ENCODE measurements at regions not wholly inside any gene's neighbourhood (a gene's known extent, or its start where the extent isn't known, plus 50 kb on each side); places are given as distances from the start of the nearest gene placed in this dataset.
"Not testable (repeated sequence)": the region's sequence is repeated elsewhere in the genome, so short reads cannot be mapped to it uniquely, and the experiment has no call there.

DNA sequence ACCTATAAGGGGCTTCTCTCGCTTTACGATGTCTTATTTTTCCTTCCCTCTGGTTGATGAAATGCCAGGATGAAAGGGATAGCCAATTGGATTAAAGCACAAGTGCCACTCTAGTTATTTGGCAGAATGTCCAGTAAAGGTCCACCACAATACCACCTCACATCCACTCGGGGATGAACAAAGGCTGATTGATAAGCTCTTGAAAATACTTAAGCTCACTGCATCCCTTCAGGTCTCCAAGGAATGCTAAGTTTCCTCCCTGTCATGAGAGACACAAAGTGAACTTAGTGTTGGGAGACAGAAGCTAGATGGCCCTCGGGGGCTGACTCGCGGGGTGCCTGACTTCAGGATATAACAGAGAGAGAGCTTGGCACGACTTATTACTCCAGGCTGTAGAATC lies 185.9 kb upstream of the ZNF644 start:
- DNase-seq (ENCODE audit: low read depth, low spot score): not testable (repeated sequence)

DNA sequence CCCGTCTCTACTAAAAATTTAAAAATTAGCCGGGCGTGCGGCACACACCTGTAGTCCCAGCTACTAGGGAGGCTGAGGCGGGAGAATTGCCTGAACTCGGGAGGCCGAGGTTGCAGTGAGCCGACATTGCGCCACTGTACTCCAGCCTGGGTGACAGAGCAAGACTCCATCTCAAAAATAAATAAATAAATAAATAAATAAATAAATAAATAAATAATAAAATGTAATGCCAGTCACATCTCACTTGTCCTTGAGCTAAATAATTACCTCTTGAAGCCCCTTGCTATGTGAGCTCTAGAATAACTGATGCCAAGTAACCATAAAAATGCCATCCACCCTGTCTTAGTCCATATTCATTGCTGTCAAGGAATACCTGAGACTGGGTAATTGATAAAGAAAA lies 182.3 kb upstream of the ZNF644 start:
- DNase-seq (ENCODE audit: low read depth, low spot score): not testable (repeated sequence)

- no peak for DNase-seq (ENCODE audit: low read depth, low spot score)
Observed at GRCh38 chr1:91201694-91202093, 179.9 kb upstream of the ZNF644 start.

DNA sequence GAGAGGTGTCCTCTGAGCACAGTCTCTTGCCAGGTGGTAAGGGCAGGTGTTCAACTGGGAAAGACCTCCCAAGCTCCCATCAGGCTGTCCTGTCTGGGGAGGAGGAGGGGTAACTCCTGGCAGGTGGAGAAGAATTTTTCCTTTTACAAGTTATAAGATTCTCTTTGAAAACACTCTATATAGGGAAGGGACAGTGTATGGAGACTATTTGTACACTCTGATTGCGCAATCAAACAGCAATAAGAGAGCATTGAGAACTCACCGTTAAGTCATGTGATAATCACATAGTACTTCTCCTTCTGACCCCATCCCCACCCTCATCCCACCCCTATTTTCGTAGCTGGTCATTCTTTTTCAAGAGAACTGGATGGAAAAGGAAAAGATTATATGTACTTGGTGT lies 179.3 kb upstream of the ZNF644 start:
- no peak for DNase-seq (ENCODE audit: low read depth, low spot score)

DNA sequence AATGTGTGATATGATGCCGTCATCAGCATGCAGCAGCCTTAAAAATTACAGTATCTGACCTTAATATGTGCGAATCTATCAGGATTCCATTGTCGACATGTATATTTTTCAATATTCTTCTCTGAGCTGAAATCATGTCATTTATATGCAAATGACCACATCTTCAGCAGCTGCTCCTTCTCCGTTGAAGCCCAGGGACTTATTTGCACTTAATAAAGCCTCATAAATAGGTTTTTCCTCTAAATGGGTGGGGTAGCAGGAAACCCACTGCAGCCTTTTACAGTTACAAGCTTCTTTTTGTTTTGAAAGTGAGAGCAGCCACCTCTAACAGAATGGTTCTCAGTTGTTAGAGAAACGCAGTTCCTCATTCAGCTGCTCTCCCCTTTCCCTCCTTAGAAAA lies 178.8 kb upstream of the ZNF644 start:
- DNase-seq (ENCODE audit: low read depth, low spot score): no peak

GRCh38 chr1:91199988-91200387 lies 178.2 kb upstream of the ZNF644 start:
- DNase-seq (ENCODE audit: low read depth, low spot score): no peak

- DNase-seq (ENCODE audit: low read depth, low spot score): no peak
Observed at GRCh38 chr1:91190996-91191395, 169.2 kb upstream of the ZNF644 start.

DNA sequence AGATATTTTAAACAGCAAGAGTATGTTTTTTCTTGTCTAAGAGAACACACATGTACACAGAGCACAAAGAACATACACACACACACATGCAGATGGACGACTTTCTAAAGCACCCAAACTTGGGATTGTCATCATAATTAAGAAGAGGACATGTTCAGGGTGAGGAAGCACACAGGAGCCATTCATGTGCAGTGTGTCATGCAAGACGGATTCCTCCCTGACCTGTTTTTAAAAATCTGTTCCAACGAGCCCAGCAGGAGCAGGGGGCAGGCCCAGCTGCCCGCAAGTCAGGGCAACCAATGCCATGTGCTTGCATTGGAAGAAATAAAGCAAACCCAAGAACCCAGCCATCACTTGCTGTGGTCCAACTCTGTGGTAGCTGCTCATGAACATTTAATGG lies 167.3 kb upstream of the ZNF644 start:
- DNase-seq (ENCODE audit: low read depth, low spot score): no peak

- DNase-seq (ENCODE audit: low read depth, low spot score): not testable (repeated sequence)
Observed at GRCh38 chr1:91182807-91183206, 161.0 kb upstream of the ZNF644 start.

- DNase-seq (ENCODE audit: low read depth, low spot score): no peak
Observed at GRCh38 chr1:91176250-91176649, 154.4 kb upstream of the ZNF644 start.

DNA sequence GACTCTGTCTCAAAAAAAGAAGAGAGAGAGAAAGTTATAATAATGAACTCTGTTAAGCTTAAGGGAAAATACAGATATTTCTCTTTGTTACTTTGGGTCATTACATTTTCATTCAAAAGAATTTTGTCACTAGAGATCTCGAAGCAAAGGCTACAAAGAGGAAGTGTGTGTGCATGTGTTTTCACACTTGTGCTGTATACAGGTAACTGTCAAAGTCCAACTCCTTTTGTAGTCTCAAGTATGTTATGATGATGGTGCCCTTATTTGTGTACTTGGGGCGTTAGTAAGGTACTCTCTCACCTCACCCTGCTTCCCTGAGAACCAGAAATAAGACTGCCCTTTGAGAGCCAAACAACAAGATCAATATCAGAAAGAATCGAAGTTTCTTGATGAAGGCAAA lies 152.9 kb upstream of the ZNF644 start:
- no peak for DNase-seq (ENCODE audit: low read depth, low spot score)

DNA sequence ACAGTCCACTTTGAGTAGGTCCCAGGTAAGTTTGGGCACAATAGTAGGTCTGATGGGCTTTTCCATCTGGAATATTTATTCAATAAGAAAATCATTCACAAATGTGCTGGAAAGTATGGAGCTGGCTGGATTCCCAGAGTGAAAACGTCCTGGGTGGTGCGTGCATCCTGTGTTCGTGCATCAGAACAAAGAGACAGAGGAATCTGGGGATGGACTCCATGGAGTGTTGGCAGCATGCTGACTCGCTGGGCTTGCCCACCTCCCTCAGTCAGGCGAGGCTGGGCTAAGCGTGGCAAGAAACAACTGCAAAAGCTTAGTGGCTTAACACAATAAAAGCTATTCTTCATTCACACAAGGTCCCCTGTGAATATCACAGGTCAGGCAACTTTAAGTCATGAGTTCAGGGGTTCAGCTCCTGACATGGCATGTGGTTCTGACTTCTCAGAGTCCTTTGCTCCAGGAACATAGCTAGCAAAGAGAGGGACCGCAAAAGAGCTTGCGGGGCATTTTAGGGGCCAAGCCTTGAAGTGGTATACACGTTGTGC lies 151.6 kb upstream of the ZNF644 start:
- no peak for DNase-seq (ENCODE audit: low read depth, low spot score)

DNA sequence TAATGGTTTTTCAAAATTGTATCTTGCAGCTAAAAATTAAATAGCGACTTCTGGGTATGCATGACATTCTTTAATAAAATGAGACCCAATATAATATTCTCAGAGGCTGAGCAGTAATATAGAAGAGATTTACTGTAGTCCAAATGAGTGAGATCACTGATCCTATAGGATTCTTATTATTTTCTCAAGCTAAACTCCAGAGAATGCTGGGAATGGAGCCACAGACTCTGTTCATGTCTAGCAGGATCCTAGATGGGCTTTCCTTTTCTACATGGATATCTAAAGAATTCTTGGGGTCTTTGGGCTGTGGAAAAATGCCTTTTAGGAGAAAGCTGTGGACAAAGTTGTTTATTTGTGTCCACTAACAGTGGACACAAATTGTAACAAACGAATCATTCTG lies 150.7 kb upstream of the ZNF644 start:
- no peak for DNase-seq (ENCODE audit: low read depth, low spot score)

DNA sequence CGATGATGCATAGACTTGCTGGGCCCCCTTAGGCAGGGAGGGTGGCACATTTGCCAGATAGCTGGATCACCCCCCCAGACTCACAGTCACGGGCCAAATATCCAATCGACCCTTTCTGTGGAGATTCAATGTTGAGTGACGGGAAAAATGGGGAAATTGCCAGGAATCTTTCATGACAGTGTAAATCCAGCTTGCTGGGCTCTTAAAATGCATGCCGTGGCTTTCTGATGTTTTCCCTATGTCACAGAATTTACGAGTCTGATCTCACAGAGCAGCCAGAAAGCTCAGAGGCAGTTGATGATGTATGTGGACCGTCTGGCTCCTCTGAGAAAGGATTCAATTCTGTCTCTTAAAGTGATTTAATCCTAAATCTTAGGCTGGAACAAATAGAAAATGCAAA lies 150.1 kb upstream of the ZNF644 start:
- no peak for DNase-seq (ENCODE audit: low read depth, low spot score)

- no peak for DNase-seq (ENCODE audit: low read depth, low spot score)
Observed at GRCh38 chr1:91170571-91170970, 148.7 kb upstream of the ZNF644 start.

- DNase-seq (ENCODE audit: low read depth, low spot score): no peak
Observed at GRCh38 chr1:91166106-91166712, 144.4 kb upstream of the ZNF644 start.

- DNase-seq (ENCODE audit: low read depth, low spot score): peak; percentile 10
Observed at GRCh38 chr1:91165033-91165654, 143.3 kb upstream of the ZNF644 start.

GRCh38 chr1:91162613-91163012 lies 140.8 kb upstream of the ZNF644 start:
- no peak for DNase-seq (ENCODE audit: low read depth, low spot score)

DNA sequence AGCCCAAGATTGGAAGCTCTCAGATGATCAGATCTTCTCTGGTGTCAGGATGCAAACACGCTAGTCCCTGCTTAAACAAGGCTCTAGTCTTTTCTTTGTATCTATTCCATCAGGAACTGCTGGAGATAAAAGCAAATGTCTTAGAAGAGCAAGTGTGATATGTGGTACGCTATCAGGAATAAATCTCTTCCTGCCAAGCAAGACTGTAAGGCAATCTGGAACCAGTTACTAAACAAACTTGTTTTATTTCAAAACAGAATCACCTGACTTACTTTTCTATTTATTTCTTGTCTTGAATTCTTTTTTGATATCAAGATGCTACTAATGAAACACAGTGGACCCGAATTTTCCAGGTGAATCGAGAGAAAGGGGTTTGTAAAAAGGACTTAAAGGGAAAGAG lies 139.9 kb upstream of the ZNF644 start:
- DNase-seq (ENCODE audit: low read depth, low spot score): no peak

- DNase-seq (ENCODE audit: low read depth, low spot score): no peak
Observed at GRCh38 chr1:91161166-91161565, 139.3 kb upstream of the ZNF644 start.

DNA sequence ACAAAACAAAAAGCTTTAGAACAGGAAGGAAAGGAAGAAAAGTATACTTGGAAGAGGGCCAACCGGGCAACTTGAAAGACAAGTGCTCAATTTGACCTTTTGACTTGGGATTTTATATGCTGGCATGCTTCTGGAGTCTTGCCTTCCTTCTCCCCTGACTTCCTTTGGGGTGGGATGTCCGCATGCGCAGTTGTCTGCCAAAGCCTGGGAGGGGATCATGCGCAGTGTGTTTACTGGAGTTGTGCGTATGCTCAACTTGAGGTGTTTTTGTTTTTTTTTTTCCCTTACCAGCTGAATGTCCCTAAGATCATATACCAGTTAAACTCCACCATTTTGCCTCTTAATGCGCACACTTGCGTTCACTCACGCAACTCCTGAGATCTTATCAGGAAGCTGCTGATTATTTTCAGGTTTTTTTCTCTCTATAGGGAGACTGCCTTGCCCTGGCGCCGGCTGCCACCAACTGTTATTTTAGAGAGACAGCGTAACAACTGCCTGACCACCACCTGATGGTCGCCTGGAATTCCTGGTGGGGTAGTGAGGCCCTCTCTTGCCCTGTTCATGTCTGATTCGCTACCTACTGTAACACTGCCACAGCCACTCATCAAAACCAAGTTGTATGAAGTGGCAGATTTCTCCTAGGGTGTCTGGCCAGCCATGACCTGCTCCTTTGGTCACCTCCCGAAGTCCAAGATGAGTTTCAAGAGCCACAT lies 138.7 kb upstream of the ZNF644 start:
- DNase-seq (ENCODE audit: low read depth, low spot score): no peak

DNA sequence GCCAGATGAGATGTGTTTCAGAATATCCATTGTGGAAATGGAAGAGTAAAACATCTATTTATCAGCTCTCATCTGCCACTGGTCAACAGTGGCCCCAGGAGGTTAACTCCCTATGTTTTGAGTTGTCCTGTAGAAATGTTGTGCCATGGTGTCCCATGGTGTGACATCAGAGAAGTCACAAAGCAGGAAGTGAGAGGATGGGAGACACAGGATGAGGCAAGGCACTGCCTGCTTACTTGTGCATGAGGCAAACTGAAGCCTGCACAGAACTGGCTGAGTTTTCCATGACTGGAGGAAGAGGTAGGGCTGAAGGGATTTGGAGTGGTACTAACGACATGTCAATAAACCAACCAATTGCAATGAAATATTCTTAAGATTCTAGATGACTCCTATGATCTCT lies 131.5 kb upstream of the ZNF644 start:
- DNase-seq (ENCODE audit: low read depth, low spot score): no peak

GRCh38 chr1:91152331-91152730 lies 130.5 kb upstream of the ZNF644 start:
- DNase-seq (ENCODE audit: low read depth, low spot score): no peak

Measured in pulmonary artery endothelial cell (primary cell).